Adrenal gland (tissue), 9 donors: ENCODE measurements at regions not wholly inside any gene's neighbourhood (a gene's known extent, or its start where the extent isn't known, plus 50 kb on each side); places are given as distances from the start of the nearest gene placed in this dataset.

Experiments
- DNase-seq, 7 donors: peaks; one replicate each; pipeline ENCODE4 v3.0.0-alpha.2; 2019 to 2020
- H3K27ac ChIP-seq, 5 donors: fragments of 200-600 bp; sonication (generic) in 4 of 5; 1 replicate in 3 of 5; 2 replicates in 2 of 5; pipeline versions ENCODE4 v1.5.1 to v1.8.0; 2016 to 2020; ENCODE audit warnings: mild to moderate bottlenecking in 1 of 5
- H3K27me3 ChIP-seq: fragments of 200-600 bp; 2 replicates; pipeline ENCODE4 v1.8.0; 2021
- H3K36me3 ChIP-seq, 2 donors: fragments of 200-600 bp; replicated peaks in 1 of 2; 1 replicate in 1 of 2; 2 replicates in 1 of 2; pipeline versions ENCODE4 v1.5.1 to v1.8.0; 2018 to 2022
- H3K4me1 ChIP-seq, 2 donors: fragments of 200-600 bp; replicated peaks in 1 of 2; 1 replicate in 1 of 2; 2 replicates in 1 of 2; pipeline versions ENCODE4 v1.5.1 to v1.8.0; 2018 to 2021
- H3K4me3 ChIP-seq, 4 donors: fragments of 200-600 bp; sonication (generic) in 3 of 4; one replicate each; pipeline ENCODE4 v1.5.1; 2016 to 2018
- H3K9me3 ChIP-seq, 3 donors: fragments of 200-600 bp; sonication (generic) in 1 of 3; replicated peaks in 1 of 3; 1 replicate in 2 of 3; 2 replicates in 1 of 3; pipeline versions ENCODE4 v1.5.1 to v1.8.0; 2016 to 2021
- POLR2A ChIP-seq, 2 donors: fragments of 450-650 bp; IDR thresholded peaks; one replicate each; pipeline ENCODE4 v1.6.1; 2017; ENCODE audit warnings: antibody characterized with exemption in 2 of 2, mild to moderate bottlenecking in 2 of 2, moderate library complexity in 1 of 2
- WGBS, 4 donors: extraction: QIAGEN DNeasy Blood & Tissue Kit in 2 of 4; methylation state at CpG; one replicate each; pipeline versions ENCODE4 v1.1.5 to v1.1.7; 2013 to 2017; 5-methylcytosine and 5-hydroxymethylcytosine counted together
- intact Hi-C, 2 donors: fragments of 100-400 bp; cut with DNase I; formaldehyde crosslinking; loops; one replicate each; pipeline versions ENCODE4 v1.14.1 to v1.15.0; 2022 to 2023
- TF ChIP-seq, protein P1 (sequence below), 6 experiments: fragments of 450-650 bp in 4 of 6; fragments of 200-600 bp in 2 of 6; sonication (generic) in 1 of 6; IDR thresholded peaks; 1 replicate in 5 of 6; 2 replicates in 1 of 6; pipeline versions ENCODE4 v1.5.1 to v1.8.0; 2016 to 2021; ENCODE audit warnings: antibody characterized with exemption in 6 of 6, mild to moderate bottlenecking in 2 of 6, moderate library complexity in 1 of 6
- donor health status: healthy with polysubstance abuse.
- donor health status: Bipolar disorder and iron deficiency.
- donor health status: DM: yes; HTN: yes; CAD: no.
- donor health status: DM: no; HTN: no; CAD: no.
- donor health status: DM: no; HTN: no; CAD: no.

DNA sequence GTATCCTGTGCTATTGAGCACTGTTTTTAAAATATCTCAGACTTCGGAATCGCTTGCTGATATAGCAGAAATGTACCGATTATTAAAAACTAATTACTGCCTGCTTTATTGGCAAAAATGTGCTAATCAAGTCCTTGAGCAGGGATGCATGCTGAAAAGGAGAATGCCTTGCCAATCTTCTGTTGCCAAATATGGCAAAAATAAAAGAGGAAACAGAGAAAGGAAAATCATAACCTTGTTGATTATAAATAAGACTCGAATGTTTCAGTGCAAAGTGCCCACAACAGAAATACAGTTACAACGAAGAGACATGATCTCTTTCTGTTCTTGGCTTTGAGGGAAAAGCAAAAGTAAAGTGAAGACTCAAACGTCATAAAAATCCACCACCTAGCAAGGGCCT lies 248.5 kb downstream of the TMEM182 start:
- intact Hi-C loops, result no loop called here
- DNase-seq, result no peak
- no peak overlapping the region for H3K4me3 ChIP-seq
- no peak overlapping the region for H3K27ac ChIP-seq
- no peak for TF ChIP-seq POLR2A (IDR thresholded peaks at IDR 0.05)
- TF ChIP-seq, protein P1, sequence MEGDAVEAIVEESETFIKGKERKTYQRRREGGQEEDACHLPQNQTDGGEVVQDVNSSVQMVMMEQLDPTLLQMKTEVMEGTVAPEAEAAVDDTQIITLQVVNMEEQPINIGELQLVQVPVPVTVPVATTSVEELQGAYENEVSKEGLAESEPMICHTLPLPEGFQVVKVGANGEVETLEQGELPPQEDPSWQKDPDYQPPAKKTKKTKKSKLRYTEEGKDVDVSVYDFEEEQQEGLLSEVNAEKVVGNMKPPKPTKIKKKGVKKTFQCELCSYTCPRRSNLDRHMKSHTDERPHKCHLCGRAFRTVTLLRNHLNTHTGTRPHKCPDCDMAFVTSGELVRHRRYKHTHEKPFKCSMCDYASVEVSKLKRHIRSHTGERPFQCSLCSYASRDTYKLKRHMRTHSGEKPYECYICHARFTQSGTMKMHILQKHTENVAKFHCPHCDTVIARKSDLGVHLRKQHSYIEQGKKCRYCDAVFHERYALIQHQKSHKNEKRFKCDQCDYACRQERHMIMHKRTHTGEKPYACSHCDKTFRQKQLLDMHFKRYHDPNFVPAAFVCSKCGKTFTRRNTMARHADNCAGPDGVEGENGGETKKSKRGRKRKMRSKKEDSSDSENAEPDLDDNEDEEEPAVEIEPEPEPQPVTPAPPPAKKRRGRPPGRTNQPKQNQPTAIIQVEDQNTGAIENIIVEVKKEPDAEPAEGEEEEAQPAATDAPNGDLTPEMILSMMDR (IDR thresholded peaks at IDR 0.05), result no peak
- H3K4me1 ChIP-seq, result no peaks in the 10 kb centered on the region
- H3K9me3 ChIP-seq, result no peaks in the 10 kb centered on the region
- H3K36me3 ChIP-seq, result no peaks in the 10 kb centered on the region
- H3K27me3 ChIP-seq, result no peaks in the 10 kb centered on the region
- 69 to 79% (median 73%) methylated on average over 6 of the region's 6 CpGs for WGBS, 4 donors

DNA sequence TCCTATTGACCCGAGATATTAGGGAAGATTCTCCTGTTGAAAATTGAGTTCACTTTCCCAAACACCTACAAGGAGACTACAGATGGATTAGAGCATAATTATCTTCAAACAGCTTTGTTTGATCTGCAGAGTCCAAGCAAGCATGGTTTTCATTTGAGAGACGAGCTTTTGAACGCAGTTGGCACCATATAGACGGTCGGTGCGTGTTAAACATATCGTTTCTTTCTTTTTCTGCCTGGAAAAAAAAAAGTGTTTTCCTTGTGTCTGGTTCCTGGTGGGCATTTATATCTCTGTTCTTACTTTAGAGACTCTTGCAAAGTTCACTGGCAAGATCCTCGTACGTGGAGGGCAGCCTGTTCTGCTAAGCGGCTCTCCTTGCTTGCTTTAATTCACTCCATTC lies 248.9 kb downstream of the TMEM182 start:
- no peaks in the 10 kb centered on the region for H3K36me3 ChIP-seq
- no peaks in the 10 kb centered on the region for H3K4me1 ChIP-seq
- H3K9me3 ChIP-seq, result no peaks in the 10 kb centered on the region
- 78 to 87% (median 84%) methylated on average over 10 of the region's 10 CpGs for WGBS, 4 donors
- DNase-seq, result no peak
- intact Hi-C loops, result no loop called here
- H3K27me3 ChIP-seq, result no peaks in the 10 kb centered on the region
- no peak overlapping the region for H3K27ac ChIP-seq
- H3K4me3 ChIP-seq, result no peak overlapping the region
- TF ChIP-seq POLR2A (IDR thresholded peaks at IDR 0.05), result no peak
- TF ChIP-seq, protein P1 (IDR thresholded peaks at IDR 0.05), result no peak

DNA sequence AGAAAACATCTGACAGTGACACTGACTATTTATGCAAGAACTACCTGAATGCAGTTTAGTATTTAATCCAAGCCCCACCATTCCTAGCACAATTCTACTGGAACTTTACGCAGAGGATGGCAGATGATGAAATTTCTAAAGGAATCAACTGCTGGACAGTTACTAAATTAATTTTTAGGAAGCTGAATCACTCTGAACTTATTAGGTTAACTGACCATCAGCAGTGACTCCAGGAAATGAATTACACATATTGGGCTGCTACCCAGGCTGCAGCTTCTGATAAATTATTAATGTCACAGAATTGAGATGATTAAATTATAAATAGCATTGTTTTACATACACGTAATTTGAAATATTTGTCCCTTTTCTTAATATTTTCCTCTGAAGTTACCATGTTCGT lies 250.8 kb downstream of the TMEM182 start:
- TF ChIP-seq POLR2A (IDR thresholded peaks at IDR 0.05), result no peak
- TF ChIP-seq, protein P1 (IDR thresholded peaks at IDR 0.05), result no peak
- 61 to 72% (median 65%) methylated on average over 3 of the region's 3 CpGs for WGBS, 4 donors
- no peaks in the 10 kb centered on the region for H3K36me3 ChIP-seq
- H3K9me3 ChIP-seq, result no peaks in the 10 kb centered on the region
- no peak for DNase-seq
- intact Hi-C loops, result no loop called here
- H3K27ac ChIP-seq, result no peak overlapping the region
- H3K27me3 ChIP-seq, result no peaks in the 10 kb centered on the region
- no peaks in the 10 kb centered on the region for H3K4me1 ChIP-seq
- no peak overlapping the region for H3K4me3 ChIP-seq

DNA sequence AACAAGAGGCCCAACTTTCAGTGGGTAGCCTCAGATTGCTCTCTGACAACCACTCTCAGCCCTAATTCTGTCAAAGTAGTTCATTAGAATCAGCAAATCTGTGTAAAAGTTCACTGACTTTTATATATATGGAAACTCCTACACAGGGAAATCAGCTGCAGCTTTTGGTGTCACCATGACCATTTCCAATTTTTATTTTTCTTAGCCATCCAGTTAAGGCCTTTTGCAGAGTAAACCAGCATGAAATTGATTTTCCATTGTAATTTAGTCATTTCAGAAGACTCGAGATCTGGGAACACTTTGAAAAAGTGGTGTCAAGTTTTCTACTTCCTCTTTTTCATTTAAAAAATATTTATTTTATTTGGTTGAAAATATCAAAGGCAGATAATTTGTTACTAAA lies 263.2 kb downstream of the TMEM182 start:
- Histone ChIP-seq H3K27me3 (no peaks in the 10 kb centered on the region), H3K9me3 (no peaks in the 10 kb centered on the region), H3K4me1 (no peaks in the 10 kb centered on the region), H3K27ac (no peak overlapping the region), H3K36me3 (no peaks in the 10 kb centered on the region), H3K4me3 (no peak overlapping the region)
- WGBS, 4 donors, result 57 to 69% (median 63%) methylated on average over 1 of the region's 1 CpG
- intact Hi-C loops, result no loop called here
- DNase-seq, result no peak
- TF ChIP-seq POLR2A (IDR thresholded peaks at IDR 0.05), result no peak
- TF ChIP-seq, protein P1 (IDR thresholded peaks at IDR 0.05), result no peak
